Prostate gland (tissue), 2 donors: ENCODE measurements at regions not wholly inside any gene's neighbourhood (a gene's known extent, or its start where the extent isn't known, plus 50 kb on each side); places are given as distances from the start of the nearest gene placed in this dataset.
A peak's percentile ranks its signal among the peaks of the same experiment; 100 is the strongest.

Source experiments
- POLR2A ChIP-seq: fragments of 450-650 bp; IDR thresholded peaks from one replicate; pipeline ENCODE4 v1.6.1; 2016; ENCODE audit warnings: antibody characterized with exemption, mild to moderate bottlenecking
- POLR2AphosphoS5 ChIP-seq: sonication (generic); formaldehyde crosslinking; IDR thresholded peaks from one replicate; pipeline ENCODE4 v1.6.1; 2017; ENCODE audit warnings: antibody characterized with exemption
- TF ChIP-seq, protein P1 (sequence below), 4 experiments: fragments of 200-600 bp in 2 of 4; fragments of 450-650 bp in 2 of 4; sonication (generic) in 2 of 4; IDR thresholded peaks; 1 replicate in 3 of 4; 2 replicates in 1 of 4; pipeline ENCODE4 v1.5.1; 2016 to 2019; ENCODE audit warnings: antibody characterized with exemption in 4 of 4, mild to moderate bottlenecking in 2 of 4, moderate library complexity in 2 of 4

DNA sequence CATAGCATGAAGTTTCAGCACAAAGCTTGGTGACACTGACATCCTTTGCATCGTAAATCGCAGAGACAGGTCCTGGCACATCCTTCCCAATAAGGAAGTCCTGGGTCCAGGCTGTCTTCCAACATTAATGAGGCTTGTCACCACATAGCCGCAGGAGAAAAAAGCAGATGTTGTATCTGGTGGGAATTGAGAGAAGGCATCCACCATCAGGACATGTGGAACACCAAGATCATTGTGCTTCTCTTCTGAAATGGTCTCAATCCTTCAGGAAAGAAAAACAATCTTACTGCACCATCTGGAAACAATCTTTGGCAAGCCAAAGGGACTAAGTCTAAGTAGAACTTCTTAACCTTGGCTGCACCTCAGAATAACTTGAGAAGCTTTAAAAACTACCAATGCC, 119.0 kb upstream of the ARHGAP28 start:
- TF ChIP-seq, protein P1, sequence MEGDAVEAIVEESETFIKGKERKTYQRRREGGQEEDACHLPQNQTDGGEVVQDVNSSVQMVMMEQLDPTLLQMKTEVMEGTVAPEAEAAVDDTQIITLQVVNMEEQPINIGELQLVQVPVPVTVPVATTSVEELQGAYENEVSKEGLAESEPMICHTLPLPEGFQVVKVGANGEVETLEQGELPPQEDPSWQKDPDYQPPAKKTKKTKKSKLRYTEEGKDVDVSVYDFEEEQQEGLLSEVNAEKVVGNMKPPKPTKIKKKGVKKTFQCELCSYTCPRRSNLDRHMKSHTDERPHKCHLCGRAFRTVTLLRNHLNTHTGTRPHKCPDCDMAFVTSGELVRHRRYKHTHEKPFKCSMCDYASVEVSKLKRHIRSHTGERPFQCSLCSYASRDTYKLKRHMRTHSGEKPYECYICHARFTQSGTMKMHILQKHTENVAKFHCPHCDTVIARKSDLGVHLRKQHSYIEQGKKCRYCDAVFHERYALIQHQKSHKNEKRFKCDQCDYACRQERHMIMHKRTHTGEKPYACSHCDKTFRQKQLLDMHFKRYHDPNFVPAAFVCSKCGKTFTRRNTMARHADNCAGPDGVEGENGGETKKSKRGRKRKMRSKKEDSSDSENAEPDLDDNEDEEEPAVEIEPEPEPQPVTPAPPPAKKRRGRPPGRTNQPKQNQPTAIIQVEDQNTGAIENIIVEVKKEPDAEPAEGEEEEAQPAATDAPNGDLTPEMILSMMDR (IDR thresholded peaks at IDR 0.05): no peak
- TF ChIP-seq POLR2A (no peak), POLR2AphosphoS5 (peak; percentile 81)
